ENCODE measurements at regions not wholly inside any gene's neighbourhood (a gene's known extent, or its start where the extent isn't known, plus 50 kb on each side); places are given as distances from the start of the nearest gene placed in this dataset.

DNA sequence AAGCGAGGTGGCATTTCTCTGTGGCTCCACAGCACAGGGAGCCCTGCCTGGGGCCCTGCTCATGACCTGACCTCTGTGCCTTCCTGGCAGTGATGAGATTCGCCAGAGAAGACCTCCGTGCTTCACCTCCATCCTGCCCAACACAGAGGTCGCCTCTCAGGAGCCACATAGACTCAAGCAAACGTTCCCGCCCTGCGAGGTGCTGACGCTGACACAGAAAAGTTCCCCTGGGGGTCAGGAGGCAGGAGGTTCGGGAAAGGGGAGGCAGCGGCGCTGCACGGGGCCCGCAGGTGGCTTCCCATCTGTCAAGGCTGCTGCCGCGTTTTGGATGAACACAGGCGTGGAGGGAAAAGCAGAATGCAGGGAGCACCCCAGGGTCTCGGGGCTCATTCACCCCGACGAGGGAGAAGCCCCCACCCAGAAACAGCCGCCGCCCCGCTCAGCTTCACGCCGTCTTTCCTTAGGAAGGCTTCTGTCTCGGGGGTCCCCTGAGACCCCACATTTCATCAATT lies 579.6 kb upstream of the SALL3 start:
- no peak for DNase-seq

DNA sequence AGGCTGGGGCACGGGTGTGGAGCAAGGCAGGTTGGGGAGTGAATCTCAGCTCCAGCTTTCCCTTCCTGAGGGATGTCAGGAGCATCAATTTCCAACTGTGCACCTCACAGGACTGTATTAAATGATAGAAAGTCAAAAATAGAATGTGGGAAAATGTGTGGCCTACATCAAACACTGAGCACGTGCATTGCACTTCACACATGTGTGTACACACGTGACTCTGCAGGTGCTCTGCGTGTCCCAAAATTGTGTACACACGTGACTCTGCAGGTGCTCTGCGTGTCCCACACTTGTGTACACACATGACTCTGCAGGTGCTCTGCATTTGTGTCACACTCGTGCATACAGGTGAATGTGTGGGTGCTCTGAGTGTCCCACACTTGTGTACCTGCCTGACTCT lies 577.2 kb upstream of the SALL3 start:
- no peak for DNase-seq

DNA sequence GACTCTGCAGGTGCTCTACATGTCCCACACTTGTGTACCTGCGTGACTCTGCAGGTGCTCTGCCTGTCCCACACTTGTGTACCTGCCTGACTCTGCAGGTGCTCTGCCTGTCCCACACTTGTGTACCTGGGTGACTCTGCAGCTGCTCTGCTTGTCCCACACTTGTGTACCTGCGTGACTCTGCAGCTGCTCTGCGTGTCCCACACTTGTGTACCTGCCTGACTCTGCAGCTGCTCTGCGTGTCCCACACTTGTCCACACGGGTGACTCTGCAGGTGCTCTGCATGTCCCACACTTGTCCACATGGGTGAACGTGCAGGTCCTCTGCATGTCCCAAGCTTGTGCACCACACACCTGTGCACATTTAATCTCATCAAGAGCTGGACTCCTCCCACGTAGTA lies 576.7 kb upstream of the SALL3 start:
- no peak for DNase-seq

DNA sequence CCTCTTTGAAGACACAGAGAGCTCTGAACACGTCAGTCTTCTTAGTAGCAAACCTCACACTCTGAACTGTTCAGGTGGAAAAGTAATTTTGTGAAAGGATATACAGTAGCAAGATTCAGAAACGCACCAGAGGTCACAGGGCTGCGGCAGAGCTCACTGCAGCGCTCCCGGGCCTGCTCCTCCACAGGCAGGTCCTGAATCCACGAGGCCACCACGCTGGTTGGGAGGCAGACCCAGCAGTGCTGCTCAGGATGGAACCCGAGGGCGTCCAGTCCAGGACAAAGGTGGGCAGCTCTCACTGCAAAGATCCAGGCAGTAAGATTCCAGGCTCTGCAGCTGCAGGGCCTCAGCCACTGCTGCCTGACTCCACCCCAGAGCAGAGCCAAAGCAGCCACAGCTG lies 576.2 kb upstream of the SALL3 start:
- DNase-seq, result no peak

DNA sequence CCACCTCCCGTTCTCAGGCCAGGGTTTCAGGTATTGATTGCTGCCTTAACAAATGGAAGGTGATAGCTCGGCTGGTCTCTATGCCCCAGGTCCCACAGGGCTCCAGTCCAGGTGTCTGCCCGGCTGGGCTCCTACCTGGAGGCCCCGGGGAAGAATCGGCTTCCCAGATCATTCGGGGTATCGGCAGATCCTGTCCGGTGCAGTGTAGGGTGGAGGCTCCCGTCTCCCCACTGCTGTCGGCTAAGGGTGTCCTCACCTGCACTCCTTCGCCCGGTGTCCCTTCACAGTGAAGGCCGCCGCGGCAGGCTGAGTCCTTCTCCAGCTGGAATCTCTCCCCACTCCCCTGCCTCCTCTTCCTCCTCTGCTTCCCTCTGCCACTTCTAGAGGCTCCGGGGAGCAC lies 573.9 kb upstream of the SALL3 start:
- DNase-seq, result no peak

DNA sequence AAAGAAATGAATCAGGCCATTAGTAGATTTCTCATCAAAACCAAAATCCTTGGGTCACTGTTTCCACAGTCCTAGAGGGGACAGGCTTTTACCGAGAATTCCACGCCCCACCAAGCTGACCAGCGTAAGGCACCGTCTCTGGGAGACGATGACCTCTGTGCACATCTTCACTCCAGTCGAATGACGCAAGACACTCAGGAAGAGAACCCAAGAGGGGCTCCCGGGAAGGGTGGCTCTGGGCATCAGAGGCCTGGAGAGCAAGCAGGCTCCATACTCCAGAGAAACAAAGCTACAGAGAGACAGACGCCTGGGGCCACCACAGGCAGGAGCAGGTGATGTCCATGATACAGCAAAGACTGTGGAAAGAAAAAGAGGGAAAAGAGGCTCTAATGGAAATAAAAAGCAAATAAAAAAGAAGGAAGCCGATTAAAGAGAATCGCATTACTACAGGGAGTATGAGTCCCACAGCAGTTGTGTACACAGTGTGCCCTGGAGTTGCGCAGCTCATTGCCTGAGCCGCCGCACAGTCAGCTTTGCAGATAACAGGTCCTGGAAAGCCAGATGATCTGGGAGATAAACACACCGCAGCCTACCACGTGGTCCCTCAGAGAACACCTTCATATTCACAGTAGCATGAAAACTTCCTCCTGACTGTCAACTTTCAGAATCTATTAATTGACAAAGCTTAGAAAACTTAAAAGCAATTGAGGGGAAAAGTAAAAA lies 572.7 kb upstream of the SALL3 start:
- DNase-seq, result no peak

DNA sequence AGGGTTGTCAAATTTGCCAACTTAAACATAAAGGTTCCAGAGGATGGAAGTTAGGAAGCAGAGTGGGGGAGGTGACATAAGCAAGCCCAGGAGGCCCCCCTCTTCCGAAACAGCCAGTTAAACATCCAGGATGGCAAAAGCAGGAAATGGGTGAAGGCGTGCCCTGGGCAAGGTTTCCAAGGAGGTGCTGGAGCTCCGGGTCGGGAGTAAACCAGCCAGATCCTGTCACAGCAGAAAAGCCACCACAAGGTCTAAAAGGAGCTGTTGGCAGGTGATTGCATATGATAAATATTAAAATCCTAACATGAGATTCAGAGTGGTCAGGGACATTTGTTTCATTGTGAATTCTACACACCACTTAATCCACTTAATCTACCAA lies 572.2 kb upstream of the SALL3 start:
- DNase-seq, result no peak

DNA sequence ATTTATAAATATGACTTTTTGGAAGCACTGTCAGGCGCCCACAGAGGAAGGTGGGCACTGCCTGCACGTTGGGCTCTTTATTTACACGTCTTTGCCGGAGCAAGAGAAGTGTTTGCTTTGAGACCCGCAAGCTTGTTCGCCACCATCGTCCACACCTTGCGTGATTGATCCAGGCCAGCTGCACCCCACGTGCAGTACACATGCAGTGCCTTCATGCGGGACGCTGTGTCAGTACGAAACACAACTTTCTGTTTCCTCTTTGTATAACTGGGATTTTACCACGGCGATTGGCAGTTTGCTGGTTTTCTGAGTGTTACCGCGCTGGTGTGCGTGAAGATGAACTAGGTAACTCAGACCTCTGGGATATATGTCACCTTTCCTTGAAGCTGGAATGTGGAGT lies 571.0 kb upstream of the SALL3 start:
- DNase-seq, result no peak

DNA sequence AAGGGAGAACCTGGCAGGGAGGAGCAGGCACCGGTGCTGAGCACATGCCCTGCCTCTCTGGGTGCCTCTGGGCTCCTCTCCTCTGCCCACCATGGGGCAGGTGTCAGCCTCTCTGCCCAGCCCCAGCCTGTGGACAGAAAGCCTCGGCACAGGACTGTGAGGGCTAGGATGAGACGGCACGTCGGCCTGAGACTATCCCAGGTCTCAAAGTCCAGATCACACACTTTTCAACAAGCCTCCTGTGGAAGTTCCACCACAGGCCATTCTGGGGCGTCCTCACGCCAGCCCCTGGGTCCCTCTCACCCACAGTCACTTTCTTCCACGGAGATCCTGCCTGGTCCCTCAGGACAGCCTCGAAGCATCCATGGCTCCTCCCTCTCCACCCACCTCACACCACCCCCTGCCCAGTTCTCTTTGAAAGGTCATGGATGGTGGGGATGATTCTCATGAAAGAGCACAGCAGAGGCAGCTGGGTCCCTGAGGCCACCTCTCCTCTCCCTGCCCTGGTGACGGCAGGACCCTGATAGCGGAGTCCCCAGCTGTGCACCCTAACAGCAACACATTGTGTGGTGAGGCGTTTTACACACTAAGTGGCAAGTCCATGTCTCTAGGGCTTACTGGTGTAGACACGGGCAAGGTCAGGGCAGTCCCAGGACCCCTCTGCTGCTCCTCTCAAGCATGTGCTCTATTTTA lies 569.4 kb upstream of the SALL3 start:
- no peak for DNase-seq

DNA sequence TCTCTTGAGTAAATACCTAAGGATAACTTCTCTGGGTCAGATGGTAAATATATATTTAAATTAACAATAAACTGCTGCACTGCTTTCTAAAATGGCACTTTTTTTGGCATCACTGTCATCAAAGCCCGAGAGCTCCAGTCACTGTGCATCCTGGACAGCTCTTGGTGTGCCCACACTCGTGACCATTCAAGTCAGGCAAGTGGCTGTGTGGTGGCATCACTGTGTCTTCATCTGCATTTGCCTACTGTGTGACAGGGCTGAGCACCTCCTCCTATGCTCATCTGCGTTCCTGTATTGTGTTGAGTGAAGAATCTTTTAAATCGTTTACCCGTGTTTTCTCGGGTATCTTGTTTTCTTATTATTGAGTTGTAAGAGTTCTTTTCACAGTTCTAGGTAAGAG lies 568.1 kb upstream of the SALL3 start:
- DNase-seq, result no peak

DNA sequence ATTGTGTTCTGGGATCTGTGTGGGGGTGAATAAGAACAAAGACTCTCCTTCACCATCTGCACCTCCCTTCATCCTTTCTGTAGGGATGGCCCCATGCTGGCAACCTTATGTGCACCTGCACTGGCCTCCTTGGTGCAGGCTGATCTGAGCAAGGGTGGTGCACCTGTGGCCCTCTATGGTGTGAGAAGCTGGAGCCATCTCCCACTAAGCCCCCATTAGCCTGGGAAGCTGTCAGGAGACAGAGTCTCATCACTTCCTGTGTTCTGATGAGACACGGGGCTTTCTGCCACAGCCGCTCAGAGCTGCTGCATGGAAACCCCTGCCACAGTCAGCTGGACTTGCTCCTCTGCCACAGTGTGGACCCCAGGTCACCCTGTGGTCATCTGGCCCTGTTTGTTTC lies 565.3 kb upstream of the SALL3 start:
- no peak for DNase-seq

DNA sequence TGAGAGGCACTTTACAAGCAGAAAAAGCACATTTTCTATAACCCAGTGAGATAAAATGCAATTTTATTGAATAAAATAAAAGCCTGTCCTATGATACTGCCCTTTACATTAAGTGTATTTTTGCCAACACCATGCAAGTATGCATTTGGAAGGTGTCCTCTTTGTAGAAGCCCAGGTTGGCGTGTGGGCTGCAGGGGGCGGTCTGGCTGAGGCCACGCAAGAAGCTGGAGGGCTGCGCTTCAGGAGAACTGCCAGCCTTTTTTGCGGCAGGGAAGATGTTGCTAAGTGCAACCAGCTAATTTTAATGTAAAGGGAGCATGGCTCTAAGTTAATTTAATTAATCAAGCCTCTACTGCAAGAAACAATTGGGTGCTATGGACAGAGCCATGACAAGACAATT lies 562.8 kb upstream of the SALL3 start:
- DNase-seq, result no peak

DNA sequence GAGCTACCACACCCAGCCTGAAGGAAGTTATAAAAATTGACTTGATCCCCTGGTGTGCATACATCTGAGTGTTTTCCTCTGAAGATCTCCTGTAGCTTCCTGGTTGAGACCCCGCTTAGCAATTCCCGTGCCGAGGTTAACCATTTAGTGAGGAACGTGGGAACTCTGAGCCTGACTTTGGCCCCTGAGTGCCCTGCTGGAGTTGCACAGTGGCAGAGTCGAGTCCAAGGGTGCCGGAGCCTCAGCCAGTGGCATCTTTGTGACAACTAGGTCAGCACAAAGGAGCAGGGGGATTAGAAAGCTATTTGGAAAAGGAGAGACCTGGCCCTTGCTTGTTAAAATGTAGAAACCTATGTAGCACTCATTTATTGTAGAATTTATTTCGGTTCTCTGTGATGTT lies 561.2 kb upstream of the SALL3 start:
- no peak for DNase-seq

DNA sequence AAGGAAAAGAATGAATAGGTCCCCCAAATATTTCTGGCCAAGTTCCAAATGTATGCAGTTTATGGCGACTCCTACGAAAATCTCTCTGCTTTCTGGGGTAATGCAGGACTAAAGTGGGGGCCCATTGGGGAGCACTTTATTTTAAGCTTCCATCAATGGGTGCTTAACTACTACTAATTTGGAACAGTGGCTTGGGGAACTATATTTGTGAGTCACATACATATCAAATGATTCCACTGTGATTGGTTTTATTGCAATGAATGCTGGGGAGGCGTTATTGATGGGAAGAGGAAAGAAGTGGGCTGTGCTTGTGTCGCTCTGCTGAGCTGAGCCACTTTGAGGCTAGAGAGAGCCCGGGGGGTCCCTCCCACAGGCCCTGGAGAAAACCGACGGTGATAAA lies 560.4 kb upstream of the SALL3 start:
- no peak for DNase-seq

DNA sequence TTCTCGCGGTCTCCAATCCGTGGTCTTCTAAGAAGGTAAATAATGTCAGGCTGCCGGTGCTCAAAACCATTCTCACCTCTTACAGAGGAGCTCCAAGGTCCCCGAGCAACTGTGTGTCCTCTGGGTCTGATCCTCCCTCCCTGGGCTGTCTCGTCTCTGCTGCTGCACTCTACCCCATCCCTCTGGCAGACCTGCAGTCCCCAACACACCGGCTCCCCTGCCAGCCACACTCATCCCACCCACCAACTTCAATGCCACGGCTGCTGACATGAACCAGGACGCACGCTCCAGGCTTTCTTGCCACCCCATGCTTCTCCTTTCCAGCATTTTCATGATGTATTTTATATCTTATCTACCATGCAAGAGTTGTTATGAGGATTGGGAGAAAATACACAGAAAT lies 559.5 kb upstream of the SALL3 start:
- no peak for DNase-seq

DNA sequence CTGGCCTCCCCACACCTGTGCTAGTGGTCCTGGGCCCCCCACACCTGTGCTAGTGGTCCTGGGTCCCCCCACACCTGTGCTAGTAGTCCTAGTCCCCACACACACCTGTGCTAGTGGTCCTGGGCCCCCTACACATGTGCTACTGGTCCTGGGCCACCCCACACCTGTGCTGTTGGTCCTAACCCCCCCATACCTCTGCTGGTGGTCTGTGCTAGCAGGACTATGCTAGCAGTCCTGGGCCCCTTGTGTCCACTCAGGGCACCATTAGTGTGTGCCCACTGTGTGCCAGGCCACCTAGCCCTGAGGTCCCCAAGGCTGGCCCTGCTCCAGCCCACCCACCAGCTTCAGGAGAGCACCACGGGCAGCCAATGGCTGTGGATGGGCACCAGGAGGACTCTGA lies 558.2 kb upstream of the SALL3 start:
- no peak for DNase-seq

DNA sequence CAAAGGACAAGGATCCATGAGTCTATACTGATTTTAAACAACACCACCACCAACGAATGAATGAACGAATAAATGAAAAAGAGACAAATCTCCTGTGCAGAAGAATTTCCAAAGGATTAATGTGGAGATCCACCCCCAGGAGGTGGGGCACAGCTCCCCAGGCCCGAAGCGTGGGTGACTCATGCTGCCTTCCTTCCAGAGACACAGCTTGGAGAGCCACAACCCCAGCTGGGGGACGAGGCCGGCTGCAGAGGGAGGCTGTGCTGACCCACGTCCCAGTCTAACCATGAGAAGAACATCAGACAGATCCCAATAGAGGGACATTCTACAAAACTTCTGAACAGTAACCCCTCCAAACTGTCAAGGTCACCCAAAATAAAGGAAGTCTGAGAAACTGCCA lies 557.3 kb upstream of the SALL3 start:
- no peak for DNase-seq

DNA sequence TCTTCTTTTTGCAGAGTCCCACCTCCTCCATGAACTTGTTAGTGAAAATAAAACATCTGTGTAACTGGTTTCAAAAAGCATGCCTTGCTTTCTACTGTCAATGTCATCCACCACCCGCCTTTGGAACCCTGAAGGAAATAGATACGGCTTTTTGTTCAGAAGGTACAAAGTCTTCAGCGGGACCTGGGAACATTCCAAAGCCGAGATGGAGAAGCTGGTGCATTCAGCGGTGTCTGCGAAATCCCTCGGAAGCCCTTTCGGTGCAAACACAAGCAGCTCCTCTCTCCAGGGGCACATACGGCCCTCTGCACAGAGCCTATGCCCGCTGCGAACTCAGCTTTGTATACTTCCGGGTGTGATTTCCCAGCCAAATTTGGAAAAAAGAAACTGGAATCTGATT lies 555.8 kb upstream of the SALL3 start:
- no peak for DNase-seq

DNA sequence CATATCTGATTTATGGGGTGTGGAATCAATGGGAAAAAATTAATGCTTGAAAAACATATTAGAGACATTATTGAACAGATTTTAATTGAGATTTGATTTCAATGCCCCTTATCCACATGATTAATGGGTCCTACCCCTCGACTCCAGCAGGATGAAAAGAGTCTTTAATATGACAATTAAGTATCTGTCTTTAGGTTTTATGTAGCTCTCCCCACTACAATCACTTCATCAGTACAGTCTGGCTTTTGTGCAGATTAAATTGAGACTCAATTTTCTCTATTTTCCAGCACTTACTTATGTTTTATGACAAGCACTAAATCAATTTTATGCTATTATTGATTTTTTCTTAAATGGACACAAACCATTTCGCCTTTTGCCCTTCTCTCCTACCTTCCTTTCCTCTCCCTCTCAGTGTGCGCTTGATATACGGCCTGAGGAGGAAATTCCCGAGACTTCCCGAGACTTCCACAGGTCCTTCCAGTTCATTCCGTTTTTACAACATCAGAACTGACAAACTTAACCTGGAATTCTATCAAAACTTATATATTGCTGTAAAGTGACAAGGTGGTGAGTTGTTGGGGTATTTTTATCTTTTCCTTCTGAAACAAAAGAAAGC lies 555.1 kb upstream of the SALL3 start:
- no peak for DNase-seq

DNA sequence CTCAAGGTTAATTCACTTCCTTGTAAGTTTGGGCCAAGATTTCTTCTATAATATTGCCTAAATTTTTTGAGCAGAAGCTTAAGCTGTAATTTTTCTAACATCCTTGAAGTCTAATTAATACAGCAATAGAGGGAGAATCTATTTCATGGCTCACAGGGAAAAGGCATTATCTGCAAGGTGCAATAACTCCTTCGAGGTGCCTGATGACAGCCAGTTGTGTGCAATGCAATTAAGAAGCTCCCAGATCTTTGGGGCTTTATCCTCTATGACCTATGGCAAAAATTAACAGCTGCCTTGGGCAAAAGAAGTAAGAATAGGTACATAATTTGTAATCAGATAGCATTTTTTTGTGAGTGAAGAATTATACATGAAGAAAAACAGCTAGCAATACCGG lies 554.6 kb upstream of the SALL3 start:
- no peak for DNase-seq

DNA sequence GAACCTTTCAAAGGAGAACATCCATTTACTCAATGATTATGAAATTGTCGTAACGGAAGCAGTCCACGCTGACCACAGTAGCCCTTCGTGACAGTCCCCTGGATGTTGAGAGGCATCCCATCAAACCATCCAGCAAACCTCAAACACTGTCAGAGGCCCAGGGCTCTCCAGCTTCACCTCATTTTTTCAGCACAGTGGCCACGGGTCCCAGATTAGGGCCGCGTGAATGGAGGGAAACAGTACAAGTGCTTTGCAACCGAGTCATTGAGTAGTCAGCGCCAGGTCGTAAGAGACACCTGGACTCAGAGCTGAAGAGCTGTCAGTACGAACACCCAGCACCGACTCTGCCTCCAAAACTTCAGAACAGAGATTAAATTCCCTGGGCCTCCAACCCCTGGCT lies 552.5 kb upstream of the SALL3 start:
- no peak for DNase-seq

DNA sequence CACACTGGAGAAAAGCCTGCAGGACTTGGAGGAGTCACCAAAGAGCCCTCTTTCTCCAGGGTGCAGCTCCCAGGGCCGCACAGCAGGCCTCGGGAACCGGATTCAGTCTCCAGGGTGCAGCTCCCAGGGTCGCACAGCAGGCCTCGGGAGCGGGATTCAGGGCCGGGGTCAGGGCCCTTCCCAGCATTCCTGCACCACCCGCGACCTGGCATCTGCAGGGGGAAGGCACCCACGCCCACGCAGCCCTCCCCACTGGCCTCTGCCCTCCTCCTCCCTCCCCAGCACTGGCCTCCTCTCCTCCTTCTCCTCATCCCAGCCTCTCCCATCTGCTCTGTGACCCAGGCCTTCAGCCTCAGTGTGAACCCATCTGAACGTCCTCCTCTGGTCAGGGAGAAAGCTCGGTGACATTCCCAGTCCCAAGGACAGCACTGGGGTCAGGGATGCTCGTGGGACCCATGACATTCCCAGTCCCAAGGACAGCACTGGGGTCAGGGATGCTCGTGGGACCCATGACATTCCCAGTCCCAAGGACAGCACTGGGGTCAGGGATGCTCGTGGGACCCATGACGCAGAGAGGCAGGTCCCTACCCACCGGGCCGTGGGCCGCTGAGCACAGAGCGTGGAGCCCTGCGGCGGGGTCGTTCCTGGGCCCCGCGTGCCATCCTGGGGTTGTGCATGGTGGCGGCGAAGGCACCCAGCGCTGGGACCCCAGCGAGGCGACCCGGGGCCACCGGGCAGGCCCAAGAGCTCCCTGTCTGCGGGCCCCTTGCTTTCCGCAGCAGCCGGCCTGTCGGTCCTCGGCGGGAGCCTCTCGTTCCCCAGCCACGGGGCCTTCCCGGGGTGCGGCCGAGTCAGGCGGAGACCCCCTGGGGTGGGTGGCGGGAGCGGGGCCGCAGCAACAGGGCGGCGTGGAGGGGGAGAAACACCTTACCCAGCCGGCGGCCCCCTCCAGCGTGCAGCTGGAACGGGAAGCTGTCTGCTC lies 550.2 kb upstream of the SALL3 start:
- no peak for DNase-seq

DNA sequence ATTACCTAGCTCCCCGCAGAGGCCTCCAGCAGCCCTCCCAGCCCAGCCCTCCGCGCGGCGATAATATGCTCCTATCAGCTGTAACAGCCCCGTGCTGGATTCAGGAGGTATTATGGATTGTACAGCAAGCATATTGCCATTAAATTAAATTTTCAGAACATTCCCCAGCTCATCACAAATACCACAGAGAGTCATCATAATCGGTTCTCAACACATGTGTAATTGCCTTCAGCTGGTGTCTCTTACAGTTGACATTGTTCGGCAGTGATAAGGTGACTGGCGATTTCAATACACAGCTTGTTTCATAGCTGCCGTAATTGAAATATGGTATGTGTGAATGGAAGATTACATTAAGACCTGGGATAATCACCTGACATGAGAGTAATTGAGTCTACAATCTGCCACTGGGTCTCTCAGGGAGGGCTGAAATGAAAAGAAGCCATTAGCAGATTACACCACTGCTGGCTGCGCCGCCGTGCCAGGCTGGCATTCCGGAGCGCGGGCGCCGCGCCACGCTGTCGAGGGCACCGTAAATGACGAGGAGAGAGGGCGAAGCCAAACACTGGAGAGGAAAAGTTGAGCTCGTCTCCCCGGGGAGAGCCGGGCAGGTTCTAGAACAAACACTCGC lies 549.4 kb upstream of the SALL3 start:
- DNase-seq, result no peak
